ENCODE measurements at regions not wholly inside any gene's neighbourhood (a gene's known extent, or its start where the extent isn't known, plus 50 kb on each side); places are given as distances from the start of the nearest gene placed in this dataset.

DNA sequence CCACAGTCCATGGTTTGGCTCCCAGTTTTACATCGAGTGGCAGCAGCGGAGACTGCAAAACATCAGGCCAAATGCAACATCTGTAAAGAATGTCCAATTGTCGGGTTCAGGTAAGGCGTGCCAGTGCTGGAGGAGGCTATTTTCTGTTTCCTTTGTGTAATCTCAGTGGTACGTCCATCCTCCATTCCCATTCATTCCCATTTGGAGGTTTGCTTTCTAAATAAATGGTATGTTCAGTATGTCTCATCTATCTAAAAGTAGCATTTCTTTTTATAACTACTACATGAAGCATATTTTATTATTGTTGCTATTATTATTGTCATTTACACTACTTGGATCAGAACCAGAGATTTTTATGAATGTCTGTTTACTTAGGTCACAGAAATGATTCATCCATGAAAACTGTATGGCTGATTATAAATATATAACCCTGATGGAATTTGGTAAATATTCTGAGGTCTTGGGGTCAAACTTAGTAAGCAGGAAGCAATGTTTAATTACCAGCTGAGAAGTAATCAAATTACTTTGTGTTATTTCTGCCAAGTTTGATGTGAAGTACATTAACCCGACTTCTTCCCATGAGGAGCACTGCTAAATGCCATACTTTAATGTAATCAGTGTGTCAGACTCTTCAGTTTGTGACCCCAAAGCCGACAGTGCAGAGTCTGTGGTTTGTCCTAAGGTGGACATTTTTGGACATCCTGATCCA, 512.9 kb downstream of the UTRN start:
- WGBS, 2 donors (ENCODE audit: low coverage in 1 of 2) = 83 to 85% methylated on average over 4 to 7 of the region's 7 CpGs
- no peak for ATAC-seq

DNA sequence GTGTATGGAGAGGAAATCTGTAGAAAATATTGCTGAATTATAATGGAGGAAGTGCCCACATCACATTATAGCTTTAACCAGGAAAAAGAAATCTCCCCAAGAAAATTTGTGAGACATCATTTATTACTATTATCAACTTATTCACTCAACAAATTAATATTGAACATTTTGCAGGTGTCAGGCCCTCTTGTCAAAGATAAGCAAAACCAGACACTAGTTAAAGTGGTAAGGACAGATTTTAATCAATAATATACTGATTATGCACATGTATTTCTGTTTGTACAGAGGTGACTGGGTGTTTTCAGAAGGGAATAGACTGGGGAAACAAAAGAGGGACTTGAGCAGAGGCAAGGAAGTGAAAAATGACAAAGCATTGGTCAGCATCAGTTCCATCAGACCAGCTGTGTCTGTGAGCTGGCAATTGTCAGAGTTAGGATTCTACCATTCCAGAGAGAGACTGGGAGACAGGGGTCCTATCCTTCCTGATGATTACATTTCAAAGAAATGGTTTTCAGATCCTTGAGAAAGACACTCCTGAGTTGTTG, 519.2 kb downstream of the UTRN start:
- H3K9me3 ChIP-seq = no peaks in the 10 kb centered on the region
- H3K4me3 ChIP-seq = no peak overlapping the region
- H3K36me3 ChIP-seq = peaks cover 0 to 20% of the 10 kb centered on the region in 2 donors
- no peaks in the 10 kb centered on the region for H3K4me1 ChIP-seq
- H3K27ac ChIP-seq = no peak overlapping the region
- no peaks in the 10 kb centered on the region for H3K27me3 ChIP-seq
- ATAC-seq = no peak
- TF ChIP-seq EP300 (IDR thresholded peaks at IDR 0.05) (no peak), POLR2A (IDR thresholded peaks at IDR 0.05) (no peak), POLR2AphosphoS5 (IDR thresholded peaks at IDR 0.05) (no peak)
- TF ChIP-seq, protein P1, sequence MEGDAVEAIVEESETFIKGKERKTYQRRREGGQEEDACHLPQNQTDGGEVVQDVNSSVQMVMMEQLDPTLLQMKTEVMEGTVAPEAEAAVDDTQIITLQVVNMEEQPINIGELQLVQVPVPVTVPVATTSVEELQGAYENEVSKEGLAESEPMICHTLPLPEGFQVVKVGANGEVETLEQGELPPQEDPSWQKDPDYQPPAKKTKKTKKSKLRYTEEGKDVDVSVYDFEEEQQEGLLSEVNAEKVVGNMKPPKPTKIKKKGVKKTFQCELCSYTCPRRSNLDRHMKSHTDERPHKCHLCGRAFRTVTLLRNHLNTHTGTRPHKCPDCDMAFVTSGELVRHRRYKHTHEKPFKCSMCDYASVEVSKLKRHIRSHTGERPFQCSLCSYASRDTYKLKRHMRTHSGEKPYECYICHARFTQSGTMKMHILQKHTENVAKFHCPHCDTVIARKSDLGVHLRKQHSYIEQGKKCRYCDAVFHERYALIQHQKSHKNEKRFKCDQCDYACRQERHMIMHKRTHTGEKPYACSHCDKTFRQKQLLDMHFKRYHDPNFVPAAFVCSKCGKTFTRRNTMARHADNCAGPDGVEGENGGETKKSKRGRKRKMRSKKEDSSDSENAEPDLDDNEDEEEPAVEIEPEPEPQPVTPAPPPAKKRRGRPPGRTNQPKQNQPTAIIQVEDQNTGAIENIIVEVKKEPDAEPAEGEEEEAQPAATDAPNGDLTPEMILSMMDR (IDR thresholded peaks at IDR 0.05) = no peak

More for the DNA sequence above, 512.9 kb downstream of the UTRN start:
- Histone ChIP-seq H3K27me3 (no peaks in the 10 kb centered on the region), H3K4me3 (no peak overlapping the region), H3K9me3 (no peaks in the 10 kb centered on the region), H3K4me1 (peaks cover 0 to 6% (median 0%) of the 10 kb centered on the region in 3 donors), H3K27ac (no peak overlapping the region), H3K36me3 (peaks cover 0 to 46% of the 10 kb centered on the region in 2 donors)
- TF ChIP-seq POLR2A (IDR thresholded peaks at IDR 0.05) (no peak), POLR2AphosphoS5 (IDR thresholded peaks at IDR 0.05) (no peak), EP300 (IDR thresholded peaks at IDR 0.05) (no peak)
- TF ChIP-seq, protein P1 (IDR thresholded peaks at IDR 0.05) = no peak

DNA sequence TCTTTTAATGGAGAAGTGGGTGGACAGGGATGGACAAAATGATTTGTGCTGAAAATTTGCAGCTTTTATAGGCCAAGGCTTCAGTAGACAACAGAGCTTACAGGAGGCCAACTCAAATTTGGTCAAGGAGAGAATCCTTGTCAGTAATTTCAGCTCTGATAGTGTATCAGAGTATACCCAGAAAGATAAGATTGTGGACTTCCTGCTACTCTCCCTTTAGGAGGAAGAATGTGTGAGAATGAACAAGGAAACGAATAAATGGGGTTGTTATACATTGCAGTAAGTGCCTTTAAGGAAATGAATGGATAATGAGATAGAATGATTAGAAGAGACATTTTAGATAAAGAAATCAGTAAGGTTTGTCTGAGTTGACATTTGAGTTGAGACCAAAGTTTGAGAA, 519.9 kb downstream of the UTRN start:
- no peak overlapping the region for H3K27ac ChIP-seq
- peaks cover 0 to 20% of the 10 kb centered on the region in 2 donors for H3K36me3 ChIP-seq
- H3K4me3 ChIP-seq = no peak overlapping the region
- WGBS, 2 donors (ENCODE audit: low coverage in 1 of 2) = 92% methylated on average over 1 of the region's 1 CpG; no CpG with 5 or more reads in 1 of the 2 donors
- H3K9me3 ChIP-seq = no peaks in the 10 kb centered on the region
- ATAC-seq = no peak
- peaks cover 0 to 1% (median 0%) of the 10 kb centered on the region in 3 donors for H3K4me1 ChIP-seq
- TF ChIP-seq POLR2A (IDR thresholded peaks at IDR 0.05) = no peak
- TF ChIP-seq, protein P1 (IDR thresholded peaks at IDR 0.05) = no peak
- no peak for TF ChIP-seq EP300 (IDR thresholded peaks at IDR 0.05)
- no peak for TF ChIP-seq POLR2AphosphoS5 (IDR thresholded peaks at IDR 0.05)
- H3K27me3 ChIP-seq = no peaks in the 10 kb centered on the region

DNA sequence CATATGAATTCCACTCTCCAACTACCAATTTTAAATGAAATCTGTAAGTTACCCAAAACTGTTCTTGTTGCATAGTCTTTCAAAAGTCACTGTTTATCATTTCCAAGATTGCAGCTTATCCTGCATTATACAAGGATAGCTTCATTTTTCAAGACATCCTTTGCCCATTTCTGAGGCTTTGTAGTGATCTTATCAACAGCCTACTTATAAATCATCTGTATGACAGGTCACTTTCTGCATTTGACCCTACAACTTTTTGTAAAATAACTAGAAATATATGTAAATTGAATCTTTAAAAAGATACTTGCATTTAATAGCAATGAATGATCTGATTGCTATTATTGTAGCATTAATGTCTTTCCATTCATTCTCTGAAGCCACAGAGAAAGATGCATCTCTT, 521.1 kb downstream of the UTRN start:
- no peaks in the 10 kb centered on the region for H3K27me3 ChIP-seq
- peaks cover 0 to 20% of the 10 kb centered on the region in 2 donors for H3K36me3 ChIP-seq
- no peak overlapping the region for H3K27ac ChIP-seq
- TF ChIP-seq POLR2A (IDR thresholded peaks at IDR 0.05) = no peak
- TF ChIP-seq POLR2AphosphoS5 (IDR thresholded peaks at IDR 0.05) = no peak
- TF ChIP-seq EP300 (IDR thresholded peaks at IDR 0.05) = no peak
- TF ChIP-seq, protein P1 (IDR thresholded peaks at IDR 0.05) = no peak
- ATAC-seq = no peak
- H3K9me3 ChIP-seq = no peaks in the 10 kb centered on the region
- no peak overlapping the region for H3K4me3 ChIP-seq
- peaks cover 0 to 4% (median 0%) of the 10 kb centered on the region in 3 donors for H3K4me1 ChIP-seq

DNA sequence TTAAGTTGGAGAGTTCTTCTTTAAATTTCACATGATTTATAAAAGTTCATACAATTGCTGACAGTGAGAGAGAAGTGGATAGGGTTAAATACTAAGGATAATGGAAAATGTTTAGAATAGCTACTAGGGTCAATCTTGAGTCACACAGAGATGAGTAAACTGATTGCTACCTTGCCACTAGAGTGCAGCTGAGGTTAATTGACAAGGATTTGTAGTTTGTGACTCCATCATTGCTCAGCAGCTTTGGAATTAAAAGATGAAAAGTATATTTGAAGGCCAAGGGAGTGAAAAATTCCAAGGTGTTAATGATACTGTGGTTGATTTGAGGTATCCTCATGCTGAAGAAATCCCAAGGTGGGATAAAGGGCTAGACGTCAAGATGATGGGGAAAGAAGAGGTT, 524.0 kb downstream of the UTRN start:
- Histone ChIP-seq H3K4me1 (peaks cover 0 to 4% (median 0%) of the 10 kb centered on the region in 3 donors), H3K9me3 (no peaks in the 10 kb centered on the region), H3K27me3 (no peaks in the 10 kb centered on the region), H3K4me3 (no peak overlapping the region), H3K36me3 (peaks cover 0 to 27% of the 10 kb centered on the region in 2 donors), H3K27ac (no peak overlapping the region)
- ATAC-seq = no peak
- 86 to 100% methylated on average over 1 of the region's 1 CpG for WGBS, 2 donors (ENCODE audit: low coverage in 1 of 2)
- TF ChIP-seq EP300 (IDR thresholded peaks at IDR 0.05) (no peak), POLR2A (IDR thresholded peaks at IDR 0.05) (no peak), POLR2AphosphoS5 (IDR thresholded peaks at IDR 0.05) (no peak)
- TF ChIP-seq, protein P1 (IDR thresholded peaks at IDR 0.05) = no peak

Measured in gastroesophageal sphincter (tissue), 4 donors.